Urinary bladder (tissue), 3 donors: ENCODE measurements at regions not wholly inside any gene's neighbourhood (a gene's known extent, or its start where the extent isn't known, plus 50 kb on each side); places are given as distances from the start of the nearest gene placed in this dataset.

Experiments used
- DNase-seq: peaks from one replicate; pipeline ENCODE4 v3.0.0-alpha.2; 2015; ENCODE audit errors: extremely low spot score
- H3K27ac ChIP-seq: one replicate; pipeline ENCODE4 v1.5.1; 2013; ENCODE audit warnings: low read depth, mild to moderate bottlenecking, moderate library complexity
- H3K36me3 ChIP-seq: one replicate; pipeline ENCODE4 v1.6.1; 2013; ENCODE audit warnings: mild to moderate bottlenecking, moderate library complexity; ENCODE audit not compliant: insufficient read depth
- H3K4me1 ChIP-seq: one replicate; pipeline ENCODE4 v1.6.1; 2013; ENCODE audit warnings: mild to moderate bottlenecking, moderate library complexity; ENCODE audit not compliant: insufficient read depth
- H3K4me3 ChIP-seq: one replicate; pipeline ENCODE4 v1.5.1; 2013; ENCODE audit warnings: low read depth, low read length
- WGBS: extraction: QIAGEN DNeasy Blood & Tissue Kit; methylation state at CpG from one replicate; pipeline ENCODE4 v1.1.7; 2013; 5-methylcytosine and 5-hydroxymethylcytosine counted together
- donor health status: healthy with polysubstance abuse.
- donor health status: healthy.

- Histone ChIP-seq H3K4me1 (no peaks in the 10 kb centered on the region), H3K36me3 (no peaks in the 10 kb centered on the region), H3K27ac (no peak overlapping the region), H3K4me3 (no peak overlapping the region)
- no peak for DNase-seq
- WGBS, result 2% methylated on average over 74 of the region's 74 CpGs
These were observed 90.3 kb downstream of the MICALL2 start for GRCh38 chr7:1368682-1369571.

- no peak for DNase-seq
- Histone ChIP-seq H3K27ac (no peak overlapping the region), H3K4me1 (no peaks in the 10 kb centered on the region), H3K36me3 (no peaks in the 10 kb centered on the region), H3K4me3 (no peak overlapping the region)
- 15% methylated on average over 14 of the region's 14 CpGs for WGBS
These were observed 89.2 kb downstream of the MICALL2 start for GRCh38 chr7:1369916-1370657.

- Histone ChIP-seq H3K4me1 (no peaks in the 10 kb centered on the region), H3K4me3 (no peak overlapping the region), H3K36me3 (no peaks in the 10 kb centered on the region), H3K27ac (no peak overlapping the region)
- 82% methylated on average over 9 of the region's 9 CpGs for WGBS
- DNase-seq, result no peak
These were observed 88.5 kb downstream of the MICALL2 start for GRCh38 chr7:1370738-1371137.

- WGBS, result 35% methylated on average over 6 of the region's 6 CpGs
These were observed 87.2 kb downstream of the MICALL2 start for GRCh38 chr7:1372063-1372462.

GRCh38 chr7:1372671-1373379, 86.4 kb downstream of the MICALL2 start:
- no peak overlapping the region for H3K4me3 ChIP-seq
- H3K4me1 ChIP-seq, result no peaks in the 10 kb centered on the region
- no peaks in the 10 kb centered on the region for H3K36me3 ChIP-seq
- DNase-seq, result no peak
- H3K27ac ChIP-seq, result no peak overlapping the region
- WGBS, result 64% methylated on average over 23 of the region's 23 CpGs

More at GRCh38 chr7:1372063-1372462, 87.2 kb downstream of the MICALL2 start:
- H3K4me1 ChIP-seq, result no peaks in the 10 kb centered on the region
- H3K36me3 ChIP-seq, result no peaks in the 10 kb centered on the region
- no peak for DNase-seq
- no peak overlapping the region for H3K4me3 ChIP-seq
- H3K27ac ChIP-seq, result no peak overlapping the region

- Histone ChIP-seq H3K4me1 (no peaks in the 10 kb centered on the region), H3K27ac (no peak overlapping the region), H3K36me3 (no peaks in the 10 kb centered on the region), H3K4me3 (no peak overlapping the region)
- DNase-seq, result no peak
- 73% methylated on average over 21 of the region's 21 CpGs for WGBS
These were observed 82.0 kb downstream of the MICALL2 start for GRCh38 chr7:1377111-1377909.

GRCh38 chr7:1378610-1379601, 80.4 kb downstream of the MICALL2 start:
- WGBS, result 92% methylated on average over 3 of the region's 3 CpGs
- Histone ChIP-seq H3K36me3 (no peaks in the 10 kb centered on the region), H3K4me1 (no peaks in the 10 kb centered on the region), H3K4me3 (no peak overlapping the region), H3K27ac (no peak overlapping the region)
- no peak for DNase-seq

GRCh38 chr7:1380231-1380815, 78.9 kb downstream of the MICALL2 start:
- no peak overlapping the region for H3K4me3 ChIP-seq
- 75% methylated on average over 15 of the region's 15 CpGs for WGBS
- DNase-seq, result no peak
- H3K4me1 ChIP-seq, result no peaks in the 10 kb centered on the region
- no peaks in the 10 kb centered on the region for H3K36me3 ChIP-seq
- no peak overlapping the region for H3K27ac ChIP-seq

GRCh38 chr7:1380821-1381580, 78.3 kb downstream of the MICALL2 start:
- Histone ChIP-seq H3K27ac (no peak overlapping the region), H3K36me3 (no peaks in the 10 kb centered on the region), H3K4me3 (no peak overlapping the region), H3K4me1 (no peaks in the 10 kb centered on the region)
- no peak for DNase-seq
- WGBS, result 63% methylated on average over 18 of the region's 18 CpGs

GRCh38 chr7:1382553-1383397, 76.5 kb downstream of the MICALL2 start:
- H3K27ac ChIP-seq, result no peak overlapping the region
- no peaks in the 10 kb centered on the region for H3K36me3 ChIP-seq
- no peaks in the 10 kb centered on the region for H3K4me1 ChIP-seq
- 64% methylated on average over 29 of the region's 29 CpGs for WGBS
- H3K4me3 ChIP-seq, result no peak overlapping the region
- no peak for DNase-seq
